H9 (cell line): ENCODE measurements at regions not wholly inside any gene's neighbourhood (a gene's known extent, or its start where the extent isn't known, plus 50 kb on each side); places are given as distances from the start of the nearest gene placed in this dataset.

Source experiments
- DNase-seq: peaks from one replicate; pipeline ENCODE4 v3.0.0-alpha.2; 2017
- H2AFZ ChIP-seq: one replicate; pipeline ENCODE4 v1.6.1; 2013; ENCODE audit warnings: mild to moderate bottlenecking, low read length, control low read depth, moderate library complexity
- H2AK5ac ChIP-seq: 2 replicates; pipeline ENCODE4 v1.6.1; 2013; ENCODE audit warnings: low read length, control low read depth, mixed read lengths; ENCODE audit not compliant: insufficient read length
- H2BK120ac ChIP-seq: one replicate; pipeline ENCODE4 v1.6.1; 2013; ENCODE audit warnings: low read depth, mild to moderate bottlenecking, low read length, control low read depth, inconsistent platforms; ENCODE audit not compliant: poor library complexity, severe bottlenecking
- H2BK12ac ChIP-seq: 2 replicates; pipeline ENCODE4 v1.6.1; 2013; ENCODE audit warnings: low read length, control low read depth, mixed read lengths, low read depth; ENCODE audit not compliant: insufficient read length
- H2BK15ac ChIP-seq: 2 replicates; pipeline ENCODE4 v1.6.1; 2013; ENCODE audit warnings: low read depth, low read length, control low read depth
- H2BK20ac ChIP-seq: one replicate; pipeline ENCODE4 v1.6.1; 2013; ENCODE audit warnings: low read depth, mild to moderate bottlenecking, low read length, control low read depth, inconsistent platforms; ENCODE audit not compliant: poor library complexity, severe bottlenecking
- H2BK5ac ChIP-seq: 2 replicates; pipeline ENCODE4 v1.6.1; 2013; ENCODE audit warnings: low read length, control low read depth, mixed read lengths; ENCODE audit not compliant: insufficient read length
- H3K14ac ChIP-seq: 2 replicates; pipeline ENCODE4 v1.6.1; 2013; ENCODE audit warnings: low read length, control low read depth; ENCODE audit not compliant: insufficient read depth
- H3K18ac ChIP-seq: 2 replicates; pipeline ENCODE4 v1.6.1; 2013; ENCODE audit warnings: low read depth, mild to moderate bottlenecking, mixed read lengths, low read length, control low read depth; ENCODE audit not compliant: insufficient read length
- H3K23ac ChIP-seq: 2 replicates; pipeline ENCODE4 v1.6.1; 2013; ENCODE audit warnings: low read length, control low read depth, mixed read lengths, low read depth; ENCODE audit not compliant: insufficient read length
- H3K23me2 ChIP-seq: 2 replicates; pipeline ENCODE4 v1.6.1; 2013; ENCODE audit warnings: low read depth, mild to moderate bottlenecking, mixed read lengths, low read length, control low read depth; ENCODE audit not compliant: insufficient read length, poor library complexity, severe bottlenecking
- H3K27ac ChIP-seq: 2 replicates; pipeline ENCODE4 v1.5.1; 2013; ENCODE audit warnings: low read length, control low read depth, mixed read lengths, low read depth; ENCODE audit not compliant: insufficient read length
- H3K27me3 ChIP-seq: 2 replicates; pipeline ENCODE4 v1.6.1; 2013; ENCODE audit warnings: low read length, control low read depth, inconsistent platforms; ENCODE audit not compliant: insufficient read depth
- H3K4ac ChIP-seq: 2 replicates; pipeline ENCODE4 v1.6.1; 2013; ENCODE audit warnings: low read depth, mild to moderate bottlenecking, control low read depth, inconsistent platforms, low read length, moderate library complexity
- H3K4me1 ChIP-seq: 2 replicates; pipeline ENCODE4 v1.6.1; 2013; ENCODE audit warnings: low read length, control low read depth, inconsistent platforms; ENCODE audit not compliant: insufficient read depth
- H3K4me2 ChIP-seq: 2 replicates; pipeline ENCODE4 v1.6.1; 2013; ENCODE audit warnings: low read length, control low read depth, mixed read lengths; ENCODE audit not compliant: insufficient read length, insufficient read depth
- H3K56ac ChIP-seq: 2 replicates; pipeline ENCODE4 v1.6.1; 2013; ENCODE audit warnings: low read depth, mild to moderate bottlenecking, mixed read lengths, low read length, control low read depth; ENCODE audit not compliant: insufficient read length
- H3K79me1 ChIP-seq: 2 replicates; pipeline ENCODE4 v1.6.1; 2013; ENCODE audit warnings: low read depth, mild to moderate bottlenecking, moderate library complexity, low read length, control low read depth, inconsistent platforms; ENCODE audit not compliant: insufficient read depth, poor library complexity, severe bottlenecking
- H3K79me2 ChIP-seq: 2 replicates; pipeline ENCODE4 v1.6.1; 2013; ENCODE audit warnings: low read length, control low read depth, inconsistent platforms; ENCODE audit not compliant: insufficient read depth
- H3K9ac ChIP-seq: 2 replicates; pipeline ENCODE4 v1.6.1; 2013; ENCODE audit warnings: low read length, control low read depth, mixed read lengths; ENCODE audit not compliant: insufficient read length; ENCODE audit errors: extremely low read depth
- H3K9me3 ChIP-seq: one replicate; pipeline ENCODE4 v1.6.1; 2013; ENCODE audit warnings: low read depth, low read length, inconsistent platforms; ENCODE audit not compliant: control insufficient read depth
- H3T11ph ChIP-seq: one replicate; pipeline ENCODE4 v1.6.1; 2013; ENCODE audit warnings: mild to moderate bottlenecking, low read length, control low read depth, inconsistent platforms
- H4K20me1 ChIP-seq: one replicate; pipeline ENCODE4 v1.6.1; 2013; ENCODE audit not compliant: control insufficient read depth, insufficient read length, insufficient read depth
- H4K5ac ChIP-seq: 2 replicates; pipeline ENCODE4 v1.6.1; 2013; ENCODE audit warnings: low read depth, mild to moderate bottlenecking, mixed read lengths, low read length, control low read depth; ENCODE audit not compliant: insufficient read length
- H4K8ac ChIP-seq: replicated peaks from 2 replicates; pipeline ENCODE4 v1.6.1; 2013; ENCODE audit warnings: low read length, control low read depth, mixed read lengths, low read depth; ENCODE audit not compliant: insufficient read length
- H4K91ac ChIP-seq: 2 replicates; pipeline ENCODE4 v1.6.1; 2013; ENCODE audit warnings: low read depth, mild to moderate bottlenecking, moderate library complexity, mixed read lengths, low read length, control low read depth; ENCODE audit not compliant: insufficient read length
- H3K27ac Mint-ChIP-seq, 3 experiments: 2 replicates in 2 of 3; 3 replicates in 1 of 3; pipeline ENCODE4 v1.8.0; 2020 to 2021; ENCODE audit warnings: mixed read lengths in 3 of 3, mild to moderate bottlenecking in 1 of 3, moderate library complexity in 1 of 3
- H3K27me3 Mint-ChIP-seq: 2 replicates; pipeline ENCODE4 v1.8.0; 2021; ENCODE audit warnings: low read depth, mild to moderate bottlenecking, moderate library complexity, mixed read lengths
- H3K36me3 Mint-ChIP-seq, 3 experiments: 2 replicates in 2 of 3; 3 replicates in 1 of 3; pipeline ENCODE4 v1.8.0; 2020 to 2021; ENCODE audit warnings: low read depth in 3 of 3, mixed read lengths in 3 of 3; ENCODE audit not compliant: insufficient read depth in 1 of 3
- H3K4me1 Mint-ChIP-seq, 2 experiments: 2 replicates each; pipeline ENCODE4 v1.8.0; 2020; ENCODE audit warnings: mixed read lengths in 2 of 2
- H3K4me3 Mint-ChIP-seq, 2 experiments: 2 replicates in 1 of 2; 3 replicates in 1 of 2; pipeline ENCODE4 v1.8.0; 2020 to 2021; ENCODE audit warnings: mild to moderate bottlenecking in 2 of 2, mixed read lengths in 2 of 2, moderate library complexity in 1 of 2
- H3K9me3 Mint-ChIP-seq, 2 experiments: 2 replicates in 1 of 2; 3 replicates in 1 of 2; pipeline ENCODE4 v1.8.0; 2020; ENCODE audit warnings: mild to moderate bottlenecking in 2 of 2, mixed read lengths in 2 of 2, moderate library complexity in 1 of 2
- WGBS: extraction: QIAGEN DNeasy Blood & Tissue Kit; methylation state at CpG from one replicate; pipeline ENCODE4 v1.1.7; 2013; ENCODE audit warnings: missing lambda C conversion rate, low lambda C conversion rate, mixed read lengths; ENCODE audit not compliant: insufficient read length; ENCODE audit errors: extremely low coverage; 5-methylcytosine and 5-hydroxymethylcytosine counted together
- TF ChIP-seq, protein P1 (sequence below): fragments of 200-600 bp; sonication (generic); conservative IDR thresholded peaks from 3 replicates; pipeline ENCODE4 v1.8.0; 2021; ENCODE audit warnings: antibody characterized with exemption, mild to moderate bottlenecking

GRCh38 chr12:68450947-68451260 is 118.7 kb upstream of the MDM1 start:
- no peaks in the 10 kb centered on the region for H3K79me1 ChIP-seq
- H3K9me3 ChIP-seq = no peaks in the 10 kb centered on the region
- no peak overlapping the region for H4K91ac ChIP-seq
- no peak overlapping the region for H3K27ac ChIP-seq
- H3K56ac ChIP-seq = no peak overlapping the region
- H3K18ac ChIP-seq = no peak overlapping the region
- no CpG with 5 or more reads among the region's 3 CpGs for WGBS
- no peaks in the 10 kb centered on the region for H3K27me3 ChIP-seq
- H2BK15ac ChIP-seq = no peak overlapping the region
- no peak overlapping the region for H2AFZ ChIP-seq
- H3K9ac ChIP-seq = no peak overlapping the region
- H2BK20ac ChIP-seq = no peak overlapping the region
- H3K23me2 ChIP-seq = no peaks in the 10 kb centered on the region
- Mint-ChIP-seq H3K36me3 (peaks cover 0 to 4% (median 4%) of the 10 kb centered on the region in 3 experiments; a peak in 2 of 7 replicates), H3K4me1 (peaks cover 35 to 48% of the 10 kb centered on the region in 2 experiments), H3K9me3 (peaks cover 0 to 4% of the 10 kb centered on the region in 2 experiments; a peak in 2 of 5 replicates), H3K27ac (no peak overlapping the region), H3K27me3 (no peaks in the 10 kb centered on the region), H3K4me3 (no peak overlapping the region)
- no peak overlapping the region for H2BK120ac ChIP-seq
- peaks cover 13% of the 10 kb centered on the region; the same call in 1 of the 2 replicates for H3K4me1 ChIP-seq
- no peak overlapping the region for H3K4ac ChIP-seq
- no peak overlapping the region for H2BK5ac ChIP-seq
- no peak overlapping the region for H4K5ac ChIP-seq
- no peaks in the 10 kb centered on the region for H3K79me2 ChIP-seq
- H3T11ph ChIP-seq = no peak overlapping the region
- no peak overlapping the region for H3K4me2 ChIP-seq
- H2AK5ac ChIP-seq = no peak overlapping the region
- no peak overlapping the region for H3K23ac ChIP-seq
- H4K20me1 ChIP-seq = no peaks in the 10 kb centered on the region
- no peak overlapping the region for H4K8ac ChIP-seq
- no peak overlapping the region for H3K14ac ChIP-seq
- TF ChIP-seq, protein P1, sequence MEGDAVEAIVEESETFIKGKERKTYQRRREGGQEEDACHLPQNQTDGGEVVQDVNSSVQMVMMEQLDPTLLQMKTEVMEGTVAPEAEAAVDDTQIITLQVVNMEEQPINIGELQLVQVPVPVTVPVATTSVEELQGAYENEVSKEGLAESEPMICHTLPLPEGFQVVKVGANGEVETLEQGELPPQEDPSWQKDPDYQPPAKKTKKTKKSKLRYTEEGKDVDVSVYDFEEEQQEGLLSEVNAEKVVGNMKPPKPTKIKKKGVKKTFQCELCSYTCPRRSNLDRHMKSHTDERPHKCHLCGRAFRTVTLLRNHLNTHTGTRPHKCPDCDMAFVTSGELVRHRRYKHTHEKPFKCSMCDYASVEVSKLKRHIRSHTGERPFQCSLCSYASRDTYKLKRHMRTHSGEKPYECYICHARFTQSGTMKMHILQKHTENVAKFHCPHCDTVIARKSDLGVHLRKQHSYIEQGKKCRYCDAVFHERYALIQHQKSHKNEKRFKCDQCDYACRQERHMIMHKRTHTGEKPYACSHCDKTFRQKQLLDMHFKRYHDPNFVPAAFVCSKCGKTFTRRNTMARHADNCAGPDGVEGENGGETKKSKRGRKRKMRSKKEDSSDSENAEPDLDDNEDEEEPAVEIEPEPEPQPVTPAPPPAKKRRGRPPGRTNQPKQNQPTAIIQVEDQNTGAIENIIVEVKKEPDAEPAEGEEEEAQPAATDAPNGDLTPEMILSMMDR = no peak
- no peak for DNase-seq
- H2BK12ac ChIP-seq = no peak overlapping the region
